HG02678 (cell line): ENCODE measurements at regions not wholly inside any gene's neighbourhood (a gene's known extent, or its start where the extent isn't known, plus 50 kb on each side); places are given as distances from the start of the nearest gene placed in this dataset.

Source experiments
- ATAC-seq: cut with Tn5 transposase; IDR thresholded peaks from one replicate; pipeline ENCODE4 v1.9.1; 2021; ENCODE audit warnings: mild to moderate bottlenecking, moderate library complexity; ENCODE audit not compliant: unreplicated experiment

DNA sequence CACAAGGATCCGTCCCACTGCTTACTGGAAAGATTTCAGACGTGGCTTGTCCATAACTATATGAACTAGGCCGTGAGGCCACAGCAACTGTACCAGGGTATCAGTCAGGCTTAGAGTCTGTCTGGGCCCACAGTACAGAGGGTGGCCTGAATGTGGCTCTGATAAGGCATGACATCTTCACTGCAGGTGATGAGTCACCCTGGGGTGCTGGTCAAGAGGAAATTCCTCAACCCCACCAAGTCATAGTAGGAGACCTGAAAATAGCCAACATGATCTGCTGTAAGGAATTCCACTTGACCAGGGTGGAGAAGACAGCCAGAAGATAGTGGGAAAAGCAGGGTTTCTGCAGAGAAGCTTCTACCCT lies 107.7 kb downstream of the INHBB start:
- ATAC-seq = no peak

GRCh38 chr2:120454654-120455385 lies 108.9 kb downstream of the INHBB start:
- ATAC-seq = no peak

DNA sequence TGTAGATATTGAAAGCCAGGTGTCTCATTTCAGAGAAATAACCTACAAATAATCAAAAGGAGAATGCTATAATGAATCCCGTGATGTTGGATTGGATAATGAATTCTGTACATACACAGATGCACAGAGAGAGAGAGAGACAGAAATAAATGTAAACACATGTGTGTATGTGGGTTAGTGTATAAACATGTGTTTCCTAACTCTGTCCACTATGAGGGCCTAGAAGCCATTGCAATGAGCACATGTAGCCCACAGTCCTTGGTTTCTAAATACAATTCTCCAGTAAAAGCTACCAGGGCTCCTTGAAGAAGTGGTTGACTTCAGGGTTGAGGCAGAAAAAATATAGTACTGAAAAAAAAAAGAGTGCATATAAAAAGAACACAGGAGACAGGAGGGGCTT lies 109.5 kb downstream of the INHBB start:
- no peak for ATAC-seq

- no peak for ATAC-seq
Observed at GRCh38 chr2:120456867-120457266, 110.9 kb downstream of the INHBB start.

DNA sequence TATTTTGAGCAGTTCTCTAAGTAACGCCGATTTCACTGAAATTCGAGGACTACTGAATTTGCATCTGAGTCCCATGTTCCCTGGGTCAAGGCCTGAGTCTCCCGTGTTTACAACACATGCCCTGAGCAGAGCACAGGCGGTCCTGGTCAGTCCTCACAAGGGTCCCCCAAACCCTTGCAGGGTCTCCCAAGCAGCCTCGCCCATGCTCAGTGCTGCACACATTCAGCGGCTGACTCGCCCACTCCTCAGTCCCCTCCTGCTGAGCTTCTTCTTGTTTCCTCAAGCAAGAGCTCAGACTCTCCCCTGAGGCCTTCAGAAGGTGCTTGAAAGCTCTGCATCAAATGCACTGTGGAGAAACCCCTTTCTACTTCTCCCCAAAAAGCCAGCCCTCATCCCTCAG lies 114.6 kb downstream of the INHBB start:
- no peak for ATAC-seq

GRCh38 chr2:120461092-120461491 lies 115.2 kb downstream of the INHBB start:
- ATAC-seq = no peak

- ATAC-seq = no peak
Observed at GRCh38 chr2:120461546-120462537, 115.9 kb downstream of the INHBB start.

DNA sequence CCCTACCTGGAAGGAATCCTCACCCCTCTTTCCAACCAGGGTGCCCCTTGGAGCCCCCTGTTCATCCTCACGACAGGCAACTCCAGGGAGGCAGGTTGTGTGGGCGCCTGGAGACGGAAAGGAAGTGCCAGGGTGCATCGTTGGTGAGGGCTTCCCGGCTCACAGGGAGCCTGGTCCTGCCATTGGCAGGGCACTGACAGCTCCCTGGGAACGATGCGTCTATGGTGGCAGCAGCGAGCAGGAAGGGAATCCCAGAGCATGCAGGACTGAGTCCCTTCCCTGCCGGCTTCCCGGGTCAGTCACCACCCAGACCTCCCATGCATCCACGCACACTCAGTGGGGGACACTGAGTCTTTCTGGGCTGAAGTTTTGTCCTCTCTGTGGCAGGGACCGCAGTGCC lies 117.6 kb downstream of the INHBB start:
- ATAC-seq = no peak

GRCh38 chr2:120463996-120464395 lies 118.1 kb downstream of the INHBB start:
- no peak for ATAC-seq

DNA sequence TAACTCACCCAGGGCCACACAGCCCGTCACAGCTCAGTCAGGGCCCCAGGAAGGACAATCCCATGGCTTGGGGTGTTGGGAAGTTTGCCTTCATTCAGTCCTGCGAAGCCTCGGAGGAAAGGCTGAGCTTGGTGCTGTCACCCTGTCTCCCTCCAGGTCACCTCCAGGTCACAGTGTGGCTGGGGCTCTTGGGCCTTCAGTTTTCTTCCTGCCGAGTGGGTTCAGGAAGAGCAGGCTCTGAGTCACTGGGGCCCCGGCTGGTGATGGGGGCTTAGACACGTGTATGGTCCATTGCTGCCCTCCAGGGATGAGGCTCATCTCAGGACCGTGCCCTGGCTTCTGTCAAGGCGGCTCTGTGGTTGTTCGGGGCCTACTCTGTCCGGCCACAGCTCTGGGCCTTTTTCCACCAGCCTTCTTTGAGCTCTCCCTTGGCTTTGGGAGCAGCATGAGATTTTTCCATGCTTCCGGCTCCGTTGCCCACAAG lies 118.6 kb downstream of the INHBB start:
- ATAC-seq = no peak

- no peak for ATAC-seq
Observed at GRCh38 chr2:120465012-120465700, 119.2 kb downstream of the INHBB start.

DNA sequence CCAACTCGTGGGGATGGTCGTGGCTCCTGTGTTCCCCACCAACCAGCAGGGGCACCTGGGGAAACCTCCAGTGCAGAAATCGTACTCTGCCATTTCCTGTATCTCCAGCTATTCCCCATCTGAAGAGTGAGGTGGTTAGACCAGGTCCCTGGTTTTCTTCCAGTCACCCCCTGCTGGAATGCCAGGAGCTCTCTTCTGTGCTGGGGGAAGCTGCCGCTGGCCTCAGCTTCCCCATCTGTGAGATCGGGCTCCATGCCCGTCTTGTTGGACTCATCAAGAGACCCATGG lies 119.7 kb downstream of the INHBB start:
- no peak for ATAC-seq

DNA sequence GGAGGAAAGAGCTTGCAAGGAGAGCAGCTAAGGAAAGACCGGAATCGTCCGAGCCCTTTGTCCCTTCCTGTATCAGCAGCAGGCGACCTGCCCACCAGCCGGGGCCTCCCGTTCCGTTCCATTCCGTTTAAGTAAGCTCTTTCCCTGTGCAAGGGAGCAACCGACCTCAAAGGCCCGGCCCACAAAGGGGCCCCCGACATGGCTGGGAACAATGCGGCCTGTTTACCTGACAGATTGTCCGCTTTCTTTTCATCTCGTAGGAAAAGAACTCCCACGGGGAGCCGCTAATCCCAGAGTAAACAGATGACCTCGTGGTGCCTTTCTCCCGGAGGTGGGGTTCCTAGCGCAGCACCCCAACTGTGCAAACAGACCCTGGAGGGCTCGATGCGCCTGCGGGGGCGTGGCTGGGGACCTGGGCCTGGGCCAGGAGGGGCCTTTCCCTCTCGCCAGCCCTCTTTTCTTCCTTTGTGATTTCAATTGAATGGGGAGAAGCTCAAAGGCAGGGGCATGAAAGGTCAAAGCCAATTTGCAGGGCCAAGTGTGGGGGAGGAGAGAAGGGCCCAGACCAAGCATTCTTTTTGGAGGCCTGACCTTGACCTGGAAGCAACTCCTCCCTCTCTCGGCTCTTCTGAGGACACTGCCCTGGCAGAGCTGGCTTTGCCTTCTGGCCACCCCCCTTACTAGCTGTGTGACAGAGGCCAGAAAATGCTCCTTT lies 120.2 kb downstream of the INHBB start:
- ATAC-seq = no peak

DNA sequence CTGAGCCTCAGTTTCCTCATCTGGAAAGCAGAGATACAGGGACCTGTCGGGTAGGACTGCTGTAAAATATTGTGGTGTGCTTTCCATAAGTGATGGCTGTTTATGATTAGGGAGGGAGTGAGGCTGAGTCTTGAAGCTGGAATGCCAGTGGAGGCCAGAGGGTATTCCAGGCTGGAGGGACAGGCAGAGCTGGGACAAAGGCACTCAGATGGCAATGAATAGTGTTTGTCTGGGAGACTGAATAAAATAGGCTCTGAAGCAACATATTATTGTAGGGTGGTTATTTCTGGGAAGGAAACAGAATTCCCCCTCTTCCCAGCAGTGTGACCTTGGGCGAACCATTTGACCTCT lies 120.7 kb downstream of the INHBB start:
- no peak for ATAC-seq

GRCh38 chr2:120468136-120468535 lies 122.2 kb downstream of the INHBB start:
- ATAC-seq = no peak

DNA sequence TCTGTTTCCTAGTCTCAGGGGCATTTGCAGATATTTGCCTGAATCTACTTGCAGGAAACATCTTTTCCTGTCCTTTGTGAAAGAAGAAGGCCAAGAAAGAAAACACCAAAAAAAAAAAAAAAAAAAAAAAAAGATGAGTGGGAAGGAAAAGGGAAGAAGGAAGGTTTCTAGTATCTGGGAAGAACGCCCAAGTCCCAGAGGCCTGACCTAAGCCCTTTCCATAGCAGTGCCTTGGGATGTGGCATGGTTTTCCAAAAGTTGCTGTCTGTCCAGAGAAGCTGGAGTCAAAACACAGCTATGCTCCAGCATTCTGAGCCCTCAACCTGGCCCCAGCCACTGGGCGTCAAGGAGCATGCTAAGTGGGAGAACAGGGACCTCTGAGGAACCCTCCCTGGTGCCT lies 123.5 kb downstream of the INHBB start:
- no peak for ATAC-seq

- ATAC-seq = no peak
Observed at GRCh38 chr2:120470041-120470965, 124.4 kb downstream of the INHBB start.

- ATAC-seq = no peak
Observed at GRCh38 chr2:120471166-120471565, 125.2 kb downstream of the INHBB start.

DNA sequence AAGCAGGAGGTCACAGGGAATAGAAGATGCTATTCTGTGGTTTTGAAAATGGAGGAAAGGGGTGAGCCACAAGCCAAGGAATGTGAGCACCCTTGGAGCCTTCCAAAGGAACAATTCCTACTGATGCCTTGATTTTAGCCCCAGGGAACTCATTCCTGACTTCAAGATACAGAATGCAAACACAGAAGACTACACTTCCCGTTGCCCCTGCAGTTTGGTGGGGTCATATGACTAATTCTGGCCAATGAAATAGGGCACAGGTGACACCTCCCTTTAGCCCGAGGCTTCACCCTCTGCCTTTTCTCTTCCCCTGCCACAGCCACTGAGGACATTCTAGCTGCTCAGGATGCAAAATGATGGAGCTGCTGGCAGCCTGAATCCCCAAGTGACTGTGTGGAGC lies 126.1 kb downstream of the INHBB start:
- ATAC-seq = no peak

GRCh38 chr2:120472891-120473309 lies 127.0 kb downstream of the INHBB start:
- ATAC-seq = no peak
